Endometrium (tissue), 2 donors: ENCODE measurements at regions not wholly inside any gene's neighbourhood (a gene's known extent, or its start where the extent isn't known, plus 50 kb on each side); places are given as distances from the start of the nearest gene placed in this dataset.
"Not testable (repeated sequence)": the region's sequence is repeated elsewhere in the genome, so short reads cannot be mapped to it uniquely, and the experiment has no call there.

Experiments used
- FAIRE-seq: peaks from 2 replicates; lab custom pipeline; 2012; peaks lifted over from hg19 to GRCh38; lab: Jason Lieb, UNC
- donor health status: control.
- donor health status: control.

DNA sequence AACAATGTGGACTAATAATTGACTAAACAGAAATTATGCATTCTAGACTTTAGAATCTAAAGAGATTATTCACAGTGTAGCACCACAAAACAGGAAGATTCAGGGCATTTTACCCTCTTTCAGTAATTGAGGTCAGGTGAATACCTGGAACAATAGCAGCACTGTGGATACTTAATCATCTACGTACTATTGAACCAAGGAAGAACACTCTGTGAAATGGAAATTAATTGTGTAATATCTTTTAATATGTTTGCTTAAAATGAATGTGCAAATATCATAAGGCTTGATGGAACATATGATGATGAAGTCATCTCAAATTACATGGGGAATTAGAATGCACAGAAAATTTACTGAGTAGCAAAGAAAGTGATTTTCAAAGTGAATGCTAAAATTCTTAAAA is 68.5 kb upstream of the MAP9 start:
- FAIRE-seq = no peak

DNA sequence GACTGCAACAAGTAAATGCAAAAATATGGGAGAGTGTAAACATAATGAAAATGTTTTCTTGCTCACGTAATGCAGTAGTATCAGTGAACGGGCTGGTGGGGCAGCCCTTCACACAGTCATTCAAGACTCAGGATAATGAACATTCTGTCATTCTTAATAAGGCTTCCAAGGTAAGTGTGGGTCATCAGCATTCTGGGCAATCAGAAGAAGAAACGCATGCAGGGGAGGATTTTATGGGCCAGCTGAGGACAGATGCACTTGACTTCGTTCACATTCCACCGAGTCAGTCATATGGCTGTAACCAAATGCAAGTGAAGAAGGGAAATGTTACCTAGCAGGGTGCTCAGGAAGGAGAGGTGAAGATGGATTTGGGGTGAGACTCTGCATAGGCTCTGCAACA is 68.0 kb upstream of the MAP9 start:
- no peak for FAIRE-seq

DNA sequence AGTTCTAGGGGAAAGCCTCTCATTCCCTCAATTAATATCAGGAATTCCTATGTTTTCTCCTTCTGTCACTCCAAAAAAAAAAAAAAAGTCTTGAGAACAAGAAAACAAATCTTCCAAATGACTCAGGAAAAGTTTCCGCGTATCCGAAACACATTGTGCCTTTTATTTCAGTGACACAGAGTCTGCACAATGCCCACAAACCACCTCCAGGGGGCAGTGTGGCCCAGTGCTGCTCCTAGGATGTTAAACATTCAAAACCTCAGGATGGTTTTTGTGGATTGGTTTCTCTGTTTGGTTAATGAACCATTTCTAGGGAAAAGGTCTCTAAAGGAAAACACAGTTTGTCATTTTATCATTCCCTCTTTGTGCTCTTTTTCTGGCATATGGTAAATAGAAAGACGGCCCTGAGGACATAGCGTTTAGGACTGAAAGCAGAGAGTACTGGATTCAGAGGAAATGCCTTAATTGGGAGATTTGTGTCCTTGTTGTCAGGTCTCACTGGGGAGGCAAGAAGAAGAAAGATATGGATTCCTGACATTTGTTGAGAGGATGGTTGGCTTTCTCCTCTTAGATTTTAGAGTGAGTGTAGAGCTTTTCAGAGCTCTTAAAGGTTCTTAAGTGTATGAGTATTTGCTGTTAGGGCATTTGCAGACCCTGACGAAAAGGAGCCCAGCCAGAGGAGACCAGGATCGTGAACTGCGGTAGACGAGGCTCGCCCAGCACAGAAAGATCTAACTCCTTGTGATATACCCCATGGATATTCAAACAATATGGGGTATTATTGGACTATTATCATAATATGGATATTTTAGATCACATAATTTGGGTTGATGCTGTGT is 65.7 kb upstream of the MAP9 start:
- FAIRE-seq = peak; percentile 92

DNA sequence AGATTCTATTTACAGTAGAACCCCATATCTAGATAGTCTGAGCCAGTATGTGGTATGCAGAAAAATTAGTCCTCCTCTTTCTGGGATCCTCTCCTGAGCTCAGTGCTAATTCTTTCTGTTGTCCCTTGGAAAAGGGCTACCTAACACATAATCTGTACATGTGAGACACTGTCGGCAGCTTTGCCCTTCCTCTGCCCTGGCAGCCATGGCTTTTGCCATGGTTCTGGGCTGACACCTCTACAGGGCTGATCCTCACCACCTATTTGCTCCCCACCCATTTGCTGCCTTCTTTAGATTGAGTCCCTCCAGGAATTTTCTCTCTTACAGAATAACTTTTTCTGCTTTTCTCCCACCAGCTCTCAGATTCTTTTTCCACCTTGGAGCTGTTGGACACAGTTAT is 64.7 kb upstream of the MAP9 start:
- no peak for FAIRE-seq

DNA sequence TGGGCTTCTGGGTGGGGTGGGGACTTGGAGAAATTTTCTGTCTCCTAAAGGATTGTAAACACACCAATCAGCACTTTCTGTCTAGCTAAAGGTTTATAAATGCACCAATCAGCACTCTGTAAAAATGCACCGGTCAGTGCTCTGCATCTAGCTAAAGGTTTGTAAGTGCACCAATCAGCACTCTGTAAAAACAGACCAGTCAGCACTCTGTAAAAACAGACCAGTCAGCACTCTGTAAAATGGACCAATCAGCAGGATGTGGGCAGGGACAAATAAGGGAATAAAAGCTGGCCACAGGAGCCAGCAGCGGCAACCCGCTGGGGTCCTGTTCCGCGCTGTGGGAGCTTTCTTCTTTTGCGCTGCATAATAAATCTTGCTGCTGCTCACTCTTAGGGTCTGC is 63.0 kb upstream of the MAP9 start:
- not testable (repeated sequence) for FAIRE-seq

DNA sequence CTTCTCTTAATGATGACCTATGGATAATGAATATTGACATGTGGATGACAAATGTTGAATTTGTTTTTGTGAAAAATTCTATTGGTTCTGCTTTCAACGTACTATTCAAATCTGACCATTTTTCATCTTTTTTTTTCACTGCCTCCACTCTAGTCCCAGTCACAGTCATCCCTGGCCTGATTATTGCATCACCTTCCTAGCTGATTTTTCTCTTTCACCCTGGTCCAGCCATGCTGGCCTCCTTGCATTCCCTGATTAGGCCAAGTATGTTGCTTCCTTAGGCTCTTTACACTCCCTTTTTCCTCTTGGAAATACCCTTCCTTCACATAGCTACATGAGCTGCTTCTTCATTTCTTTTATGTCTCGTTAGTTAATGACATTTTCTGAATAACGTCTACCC is 58.1 kb upstream of the MAP9 start:
- FAIRE-seq = no peak

DNA sequence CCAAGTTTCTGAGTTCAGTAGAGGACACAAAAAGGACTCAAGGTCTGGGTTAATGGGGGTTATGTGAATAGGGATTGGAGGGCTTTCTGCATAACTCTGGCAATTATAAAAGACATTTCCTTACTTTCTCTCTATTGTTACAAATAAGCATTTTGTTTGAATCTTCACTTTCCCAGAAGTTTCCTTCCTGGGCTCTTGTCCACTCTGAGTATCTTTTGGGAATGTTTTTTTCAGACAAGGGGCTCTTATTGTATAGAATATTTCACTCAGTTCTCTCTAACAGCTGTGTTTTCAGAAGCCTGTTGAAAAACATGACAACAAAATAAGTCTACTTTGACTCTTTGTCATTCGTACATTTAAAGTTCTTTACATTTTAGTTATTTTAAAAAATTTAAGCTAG is 57.6 kb upstream of the MAP9 start:
- no peak for FAIRE-seq

DNA sequence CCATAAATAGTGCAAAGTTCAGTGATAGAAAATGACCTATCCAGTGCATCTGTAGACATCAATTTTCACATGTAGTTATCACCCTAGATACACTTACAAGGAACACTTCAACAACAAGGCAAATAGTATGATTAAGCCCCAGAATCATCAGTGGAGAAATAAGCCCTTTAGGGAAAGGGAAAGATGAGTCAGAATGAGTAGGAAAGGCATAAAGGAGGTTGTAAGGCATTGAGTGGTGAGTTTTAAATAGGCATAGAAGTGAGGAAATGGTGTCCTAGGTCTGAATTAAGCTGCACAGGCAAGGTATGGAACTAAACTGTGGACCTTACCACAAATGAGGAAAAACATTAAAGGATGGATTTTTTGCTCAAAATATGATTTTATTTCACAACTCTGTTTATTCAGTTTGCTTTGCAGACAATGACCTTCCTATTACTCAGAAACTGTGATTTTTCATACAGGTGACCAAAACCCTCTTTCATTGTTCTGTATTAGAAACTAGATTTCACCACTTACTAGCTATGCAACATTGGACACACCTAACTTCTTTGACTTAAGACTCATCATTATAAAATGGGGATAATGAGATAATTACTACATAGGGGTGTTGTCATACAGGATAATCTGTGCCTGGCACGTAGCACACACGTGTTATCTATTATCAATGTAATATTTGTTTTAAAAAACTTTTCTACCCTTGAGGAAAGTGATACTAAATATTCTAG is 57.0 kb upstream of the MAP9 start:
- FAIRE-seq = no peak

DNA sequence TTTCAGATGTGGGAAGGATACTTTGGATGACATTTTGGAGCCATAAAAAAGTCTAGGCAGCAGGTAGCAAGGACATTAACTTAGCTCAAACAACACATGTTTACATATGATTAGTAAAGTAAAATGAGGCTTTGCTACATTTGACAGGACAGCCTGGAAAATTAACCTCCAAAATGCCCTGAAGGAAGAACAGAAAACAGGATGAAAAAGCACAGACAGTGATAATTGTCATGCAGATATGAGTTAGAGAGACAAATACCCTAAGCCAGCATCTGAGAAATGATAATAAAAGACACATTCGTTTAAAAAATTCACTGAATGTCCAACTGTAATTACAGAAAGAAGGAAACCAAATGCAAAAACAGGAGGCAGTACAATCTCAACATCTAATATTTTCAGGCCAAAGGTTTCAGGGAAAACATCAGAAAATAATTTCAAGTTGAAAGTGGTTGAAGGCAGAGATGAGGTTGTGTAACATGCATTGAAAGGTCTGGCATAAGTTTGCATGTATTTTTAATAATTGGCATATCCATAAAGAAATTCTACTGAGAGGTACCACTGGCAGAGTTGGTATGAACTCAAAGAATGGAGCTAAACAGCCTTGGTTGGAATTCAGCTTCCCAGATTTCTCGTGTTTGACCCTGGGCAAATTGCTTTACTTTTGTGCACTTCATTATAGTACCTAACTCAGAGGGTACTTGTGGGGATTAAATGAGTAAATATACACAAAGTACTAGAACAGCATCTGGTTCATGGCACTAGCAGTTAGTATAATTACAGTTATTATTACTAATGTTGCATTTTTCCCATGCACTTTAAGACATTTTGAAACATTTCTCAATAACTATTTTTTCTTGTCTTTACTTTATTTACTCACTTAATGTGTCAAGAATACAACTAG is 54.4 kb upstream of the MAP9 start:
- FAIRE-seq = no peak

DNA sequence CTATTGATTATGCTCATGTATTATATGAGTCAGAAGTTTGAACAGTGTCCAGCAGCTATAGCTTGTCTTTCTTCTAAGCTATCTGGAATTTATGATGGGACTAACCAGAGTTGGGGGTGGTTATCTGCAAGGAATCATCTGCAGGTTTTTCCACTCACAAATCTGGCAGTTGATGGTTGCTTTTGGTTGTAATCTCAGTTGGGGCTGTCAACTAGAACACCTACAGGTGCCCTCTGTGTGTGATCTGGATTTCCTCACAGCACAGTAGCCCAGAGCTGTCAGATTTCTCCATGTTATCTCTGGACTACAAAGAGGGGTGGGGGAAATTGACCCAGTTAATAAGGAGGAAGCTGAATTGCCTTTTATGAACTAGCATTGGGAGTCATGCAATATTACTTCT is 51.4 kb upstream of the MAP9 start:
- no peak for FAIRE-seq

DNA sequence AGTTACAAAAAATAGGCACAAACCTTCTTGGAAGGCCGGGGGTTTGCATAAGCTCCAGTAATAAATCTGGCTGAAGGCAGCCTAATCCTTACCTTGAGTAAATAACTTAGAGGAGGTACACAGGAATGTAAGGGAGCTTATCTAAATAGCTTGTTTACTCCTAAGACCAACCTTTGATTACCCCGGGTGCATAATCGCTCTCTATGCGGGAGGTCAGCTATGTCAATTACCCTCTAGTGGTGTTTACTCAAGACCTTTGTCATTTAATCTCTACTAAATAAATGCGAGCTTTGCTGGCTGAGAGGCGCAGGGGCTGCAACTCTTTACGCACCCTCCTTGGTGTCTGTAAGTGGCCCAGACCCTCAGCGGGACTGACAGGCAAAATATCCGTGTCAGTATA is 50.2 kb upstream of the MAP9 start:
- no peak for FAIRE-seq
